GM18858 (cell line): ENCODE measurements at regions not wholly inside any gene's neighbourhood (a gene's known extent, or its start where the extent isn't known, plus 50 kb on each side); places are given as distances from the start of the nearest gene placed in this dataset.
"Not testable (repeated sequence)": the region's sequence is repeated elsewhere in the genome, so short reads cannot be mapped to it uniquely, and the experiment has no call there.

Experiments
- ATAC-seq: cut with Tn5 transposase; IDR thresholded peaks from one replicate; pipeline ENCODE4 v1.9.1; 2021; ENCODE audit not compliant: unreplicated experiment

GRCh38 chr5:110917161-110917875 is 154.2 kb upstream of the TSLP start:
- no peak for ATAC-seq

- ATAC-seq = no peak
Observed at GRCh38 chr5:110918683-110919082, 152.8 kb upstream of the TSLP start.

GRCh38 chr5:110923971-110924370 is 147.5 kb upstream of the TSLP start:
- ATAC-seq = no peak

DNA sequence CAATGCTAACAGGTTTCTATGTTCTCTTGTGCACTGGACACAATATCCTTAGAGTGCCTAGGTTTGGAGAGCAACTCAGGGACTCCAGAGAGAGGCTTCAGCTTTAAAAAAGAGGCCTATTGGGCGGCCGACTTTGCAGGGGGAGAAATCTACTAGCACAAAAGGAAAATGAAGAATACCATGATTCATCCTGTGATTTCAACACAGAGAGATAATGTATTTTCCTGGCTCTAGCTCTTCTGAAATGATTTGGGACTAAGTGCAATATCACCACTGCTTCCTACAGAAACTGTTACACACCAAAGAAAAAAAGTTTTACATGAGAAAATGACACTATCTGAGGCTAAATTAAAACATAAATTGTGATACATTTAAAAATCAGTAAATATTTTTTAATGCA is 146.1 kb upstream of the TSLP start:
- no peak for ATAC-seq

DNA sequence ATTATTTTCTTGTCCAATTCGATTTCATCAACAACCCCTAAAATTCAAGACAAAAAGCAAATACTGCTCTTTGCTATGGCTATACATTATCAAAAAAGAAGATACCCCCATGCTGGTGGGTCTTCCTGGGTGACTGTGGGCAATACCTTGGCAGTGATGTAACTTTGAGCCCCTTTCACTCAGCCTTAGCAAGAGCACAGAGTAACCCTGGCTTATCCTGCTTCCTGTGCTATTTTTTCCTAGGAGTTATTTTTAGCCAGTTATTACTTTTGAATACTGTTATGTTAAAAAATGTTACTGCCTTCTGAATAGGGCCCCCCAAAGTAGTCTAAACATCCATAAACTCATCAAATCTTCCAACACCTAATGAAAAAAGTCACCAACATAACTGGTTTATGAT is 145.6 kb upstream of the TSLP start:
- ATAC-seq = no peak

- ATAC-seq = peak; percentile 89
Observed at GRCh38 chr5:110932755-110933488, 138.6 kb upstream of the TSLP start.

- no peak for ATAC-seq
Observed at GRCh38 chr5:110940136-110940535, 131.4 kb upstream of the TSLP start.

GRCh38 chr5:110945874-110946436 is 125.6 kb upstream of the TSLP start:
- no peak for ATAC-seq

DNA sequence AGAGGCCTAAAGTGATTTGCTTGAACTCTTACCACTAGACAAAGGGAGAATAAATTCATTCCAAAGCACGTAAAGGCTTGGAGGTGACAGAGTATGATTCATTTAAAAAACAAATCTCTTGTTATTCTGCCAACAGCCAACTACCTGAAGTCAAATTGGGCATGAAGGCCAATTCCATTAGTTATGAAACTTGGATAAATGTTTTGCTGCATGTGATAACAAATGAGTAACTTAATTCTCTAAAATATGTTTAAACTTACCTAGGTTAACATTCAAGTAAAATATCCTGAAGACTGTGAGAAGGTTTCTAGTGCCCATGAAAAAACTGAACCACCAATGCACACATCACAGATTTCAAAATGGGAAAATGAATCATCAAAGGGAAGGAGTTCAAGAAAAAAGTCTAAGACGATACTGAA is 120.1 kb upstream of the TSLP start:
- ATAC-seq = no peak

- no peak for ATAC-seq
Observed at GRCh38 chr5:110956280-110956912, 115.1 kb upstream of the TSLP start.

DNA sequence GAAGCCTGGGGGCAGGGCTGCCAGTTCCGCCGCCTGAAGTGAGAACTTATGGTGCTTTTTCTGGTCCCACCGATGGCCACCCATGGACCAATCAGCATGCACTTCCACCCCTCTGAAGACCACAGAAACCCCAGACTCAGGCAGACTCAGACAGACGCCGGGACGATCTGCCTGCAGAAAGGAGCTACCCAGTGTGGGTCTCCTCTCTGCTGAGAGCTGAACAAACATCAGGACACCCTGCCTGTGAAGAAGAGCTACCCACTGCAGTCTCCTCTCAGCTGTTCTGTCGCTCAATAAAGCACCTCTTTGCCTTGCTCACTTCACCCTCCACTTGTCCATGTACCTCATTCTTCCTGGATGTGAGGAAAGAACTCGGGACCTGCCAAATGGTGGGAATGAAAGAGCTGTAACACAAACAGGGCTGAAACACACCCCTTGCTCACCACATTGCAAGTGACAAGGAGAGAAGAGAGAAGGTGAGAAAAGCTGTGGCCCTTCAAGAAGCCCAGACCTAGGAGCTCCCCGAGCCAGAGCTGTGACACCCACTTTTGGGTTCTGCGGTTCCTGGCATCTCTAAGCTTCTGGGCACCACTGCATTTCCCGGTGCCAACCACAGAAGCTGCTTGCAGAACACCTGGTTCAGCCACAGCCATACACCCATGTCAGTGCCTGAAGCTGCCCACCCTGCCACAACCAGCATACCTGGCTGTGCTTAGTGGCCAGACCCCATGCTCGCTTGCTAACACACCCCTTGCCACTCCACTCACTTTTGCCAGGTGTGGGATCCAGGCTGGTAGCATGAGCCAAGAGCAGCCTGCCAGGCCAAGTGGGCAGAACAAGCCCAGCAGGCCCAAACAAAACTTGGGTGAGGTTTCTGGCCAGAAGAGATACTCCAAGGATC is 114.3 kb upstream of the TSLP start:
- ATAC-seq = no peak

DNA sequence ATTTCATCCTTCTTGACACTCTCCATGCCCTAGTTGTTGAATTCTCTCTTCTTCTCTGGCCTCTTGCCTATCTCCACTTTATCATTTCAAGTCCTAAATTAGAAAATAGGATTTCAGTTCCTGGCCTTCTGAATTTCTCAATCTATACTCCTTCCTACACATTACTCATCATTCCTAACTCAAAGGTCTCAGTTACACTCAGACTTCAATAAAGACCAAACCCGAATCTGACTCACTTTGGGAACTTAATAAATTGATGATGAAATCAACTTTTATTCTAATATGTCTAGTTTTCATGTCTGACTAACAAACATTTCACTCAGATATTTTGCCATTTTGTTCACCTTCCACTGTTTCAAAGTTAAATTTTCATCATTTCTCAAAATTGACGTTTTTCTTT is 113.6 kb upstream of the TSLP start:
- ATAC-seq = no peak

- ATAC-seq = no peak
Observed at GRCh38 chr5:110963495-110963894, 108.0 kb upstream of the TSLP start.

- ATAC-seq = no peak
Observed at GRCh38 chr5:110965773-110966581, 105.5 kb upstream of the TSLP start.

DNA sequence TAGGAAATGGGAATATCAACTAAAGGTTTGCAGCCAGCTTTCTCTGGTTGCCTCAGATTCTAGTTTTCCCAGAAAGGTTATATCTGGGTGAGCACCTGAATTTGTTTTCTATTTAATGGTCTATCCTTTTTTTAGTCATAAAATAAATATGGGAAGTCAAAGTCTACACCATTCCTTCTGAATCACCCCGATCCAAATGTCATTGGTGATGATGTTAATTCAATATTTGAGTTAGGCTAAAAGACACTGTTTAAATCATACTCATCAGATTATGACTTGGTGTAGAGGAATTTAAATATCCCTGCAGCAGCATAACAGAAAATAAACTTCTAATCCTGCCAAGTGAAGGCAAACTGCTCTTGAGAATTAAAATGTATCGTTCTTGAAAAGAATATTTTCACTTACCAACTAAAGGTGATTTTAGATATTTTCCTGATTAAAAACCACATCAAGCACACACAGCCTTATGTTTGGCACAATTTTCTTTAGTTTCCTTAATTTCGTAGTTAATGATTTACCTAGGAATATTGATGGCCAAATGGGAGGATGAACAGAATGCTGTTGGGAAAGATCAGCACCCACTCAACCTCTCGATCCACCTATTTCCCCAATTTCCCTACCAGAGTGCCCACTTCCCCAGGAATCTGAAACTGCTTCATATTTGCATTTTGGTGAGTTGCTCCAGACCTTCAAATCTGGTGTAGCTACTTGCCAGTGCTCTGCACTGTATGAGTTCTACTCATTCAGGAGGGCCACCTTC is 103.1 kb upstream of the TSLP start:
- ATAC-seq = no peak

DNA sequence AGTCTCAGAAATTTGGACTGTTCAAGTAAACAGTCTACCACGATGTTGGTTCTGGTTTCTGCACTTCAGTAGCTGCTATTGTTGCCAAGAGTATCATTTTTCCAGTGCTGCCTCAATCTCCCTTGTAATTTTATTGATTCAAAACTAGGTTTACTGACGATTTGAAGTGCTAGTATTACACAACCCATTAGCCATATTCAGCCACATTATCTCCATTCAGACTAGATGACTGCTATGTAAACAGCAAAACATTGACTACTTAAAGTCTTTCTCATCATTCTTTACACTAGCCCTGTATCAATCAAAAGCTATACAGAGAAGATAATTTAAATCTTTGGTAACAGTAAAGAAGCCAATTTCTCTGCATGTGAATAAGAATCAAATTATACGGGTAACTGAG is 102.0 kb upstream of the TSLP start:
- ATAC-seq = no peak

- no peak for ATAC-seq
Observed at GRCh38 chr5:110973510-110973909, 98.0 kb upstream of the TSLP start.

- ATAC-seq = no peak
Observed at GRCh38 chr5:110977915-110978314, 93.6 kb upstream of the TSLP start.

GRCh38 chr5:110985882-110986281 is 85.6 kb upstream of the TSLP start:
- ATAC-seq = not testable (repeated sequence)
